ENCODE measurements at regions not wholly inside any gene's neighbourhood (a gene's known extent, or its start where the extent isn't known, plus 50 kb on each side); places are given as distances from the start of the nearest gene placed in this dataset.

DNA sequence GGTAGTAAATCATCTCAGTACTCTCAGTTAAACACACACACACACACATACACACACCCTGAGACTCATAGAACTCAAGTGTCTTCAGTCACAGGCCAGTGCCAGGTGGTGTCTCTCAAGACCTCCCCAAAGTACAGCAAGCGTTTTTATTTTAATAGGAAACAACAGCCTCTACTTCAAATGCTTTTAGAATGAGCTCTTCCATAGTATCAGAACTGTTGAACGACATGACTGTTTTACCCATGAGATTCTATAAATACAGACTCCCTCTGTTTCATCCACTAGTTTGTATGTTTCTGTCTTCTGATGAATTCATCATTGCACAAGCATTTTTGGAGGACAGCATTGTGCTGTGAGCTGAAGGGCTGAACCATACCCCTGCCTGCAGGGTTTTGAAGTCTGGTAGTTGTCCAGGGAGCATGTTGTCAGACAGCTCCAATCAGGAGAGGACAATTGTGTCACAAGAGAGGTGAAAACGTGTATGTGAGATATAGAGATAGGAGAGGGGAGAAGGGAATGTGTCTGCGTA lies 201.0 kb upstream of the BCL6 start:
- ATAC-seq = no peak
- ChIA-PET POLR2A (interaction anchor here (1.0 kb wide), 2 partner anchors 12 to 40 kb away, joined by 3 read pairs; no protein-coding TSS in a partner anchor), CTCF (interaction anchor here (0.8 to 1.7 kb wide), 2 partner anchors 9 to 198 kb away, joined by 3 to 8 read pairs; no protein-coding TSS in a partner anchor)
- no peaks in the 10 kb centered on the region for H3K36me3 Mint-ChIP-seq (ENCODE audit: low read depth)
- H3K4me3 Mint-ChIP-seq = no peak overlapping the region
- intact Hi-C loops (cut with micrococcal nuclease) = no loop called here
- H3K9me3 Mint-ChIP-seq = no peaks in the 10 kb centered on the region
- TF ChIP-seq CTCF (IDR thresholded peaks at IDR 0.05) = no peak
- H3K27me3 Mint-ChIP-seq = no peaks in the 10 kb centered on the region
- H3K27ac Mint-ChIP-seq = no peak overlapping the region
- H3K4me1 Mint-ChIP-seq (ENCODE audit: low read depth) = peaks cover 3% of the 10 kb centered on the region
- DNase-seq = no peak

- intact Hi-C loops (cut with micrococcal nuclease) = no loop called here
- CTCF ChIA-PET = no interaction called here
- no peaks in the 10 kb centered on the region for H3K27me3 Mint-ChIP-seq
- no peak overlapping the region for H3K27ac Mint-ChIP-seq
- H3K9me3 Mint-ChIP-seq = no peaks in the 10 kb centered on the region
- POLR2A ChIA-PET = interaction anchor here (0.6 to 2.7 kb wide), 3 partner anchors 13 to 605 kb away, joined by 3 to 7 read pairs (median 3); partner anchors contain the start of gene BCL6
- no peaks in the 10 kb centered on the region for H3K36me3 Mint-ChIP-seq (ENCODE audit: low read depth)
- no peak for TF ChIP-seq CTCF (IDR thresholded peaks at IDR 0.05)
- H3K4me3 Mint-ChIP-seq = no peak overlapping the region
- DNase-seq (no peak), ATAC-seq (no peak)
- H3K4me1 Mint-ChIP-seq (ENCODE audit: low read depth) = peaks cover 9% of the 10 kb centered on the region
Measured at GRCh38 chr3:187946981-187947380, 201.7 kb upstream of the BCL6 start.

- no peak for TF ChIP-seq CTCF (IDR thresholded peaks at IDR 0.05)
- CTCF ChIA-PET = interaction anchor here (1.3 kb wide), 1 partner anchor 11 kb away, joined by 3 read pairs; no protein-coding TSS in a partner anchor
- Mint-ChIP-seq H3K36me3 (ENCODE audit: low read depth) (no peaks in the 10 kb centered on the region), H3K9me3 (no peaks in the 10 kb centered on the region), H3K27me3 (no peaks in the 10 kb centered on the region), H3K27ac (no peak overlapping the region), H3K4me1 (ENCODE audit: low read depth) (peaks cover 12% of the 10 kb centered on the region), H3K4me3 (no peak overlapping the region)
- no peak for ATAC-seq
- POLR2A ChIA-PET = interaction anchor here (2.7 kb wide), 1 partner anchor 203 kb away, joined by 7 read pairs; the partner anchor contains the start of gene BCL6
- intact Hi-C loops (cut with micrococcal nuclease) = no loop called here
- DNase-seq = no peak
Measured at GRCh38 chr3:187947927-187948682, 202.8 kb upstream of the BCL6 start.

DNA sequence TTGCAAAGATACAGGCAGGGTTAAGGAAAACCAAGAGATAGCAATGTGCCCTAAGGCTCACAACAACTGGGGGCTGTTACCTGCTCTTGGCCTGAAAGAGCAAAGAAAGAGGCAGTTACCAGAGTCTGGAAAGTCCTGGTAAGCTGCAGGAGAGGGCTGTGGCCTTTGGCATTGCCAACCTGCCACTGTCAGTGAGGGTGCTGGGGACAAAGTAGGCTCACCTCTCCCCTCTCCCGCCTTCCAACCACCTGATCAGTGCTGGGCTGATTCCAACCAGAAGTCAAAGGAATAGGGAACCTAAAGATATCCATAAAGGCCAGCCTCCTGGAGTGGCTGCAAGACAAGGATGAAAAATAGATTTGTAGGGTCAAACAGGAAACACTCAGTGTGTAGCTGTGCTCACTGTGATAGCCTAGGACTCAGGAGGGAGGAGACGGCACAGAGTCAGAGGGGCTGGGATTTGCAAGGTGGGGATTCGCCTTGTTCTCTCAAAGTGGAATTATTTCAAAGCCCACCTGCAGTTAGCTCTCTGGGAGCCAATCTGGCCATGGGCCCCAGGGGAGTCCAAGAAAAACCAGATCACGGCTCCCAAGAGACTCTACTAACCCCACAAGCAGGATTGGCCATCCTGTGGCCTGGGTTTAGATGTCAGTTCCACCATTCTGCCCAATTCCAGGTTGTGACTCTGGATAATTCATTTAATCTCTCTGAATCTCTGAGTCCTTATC lies 204.0 kb upstream of the BCL6 start:
- no peaks in the 10 kb centered on the region for H3K9me3 Mint-ChIP-seq
- DNase-seq = no peak
- CTCF ChIA-PET = interaction anchor here (1.3 to 1.7 kb wide), 2 partner anchors 10 to 209 kb away, joined by 3 to 5 read pairs; no protein-coding TSS in a partner anchor
- intact Hi-C loops (cut with micrococcal nuclease) = no loop called here
- H3K4me1 Mint-ChIP-seq (ENCODE audit: low read depth) = peaks cover 12% of the 10 kb centered on the region
- no peaks in the 10 kb centered on the region for H3K27me3 Mint-ChIP-seq
- no peak for ATAC-seq
- no peak overlapping the region for H3K27ac Mint-ChIP-seq
- no peaks in the 10 kb centered on the region for H3K36me3 Mint-ChIP-seq (ENCODE audit: low read depth)
- POLR2A ChIA-PET = interaction anchor here (2.7 kb wide), 1 partner anchor 204 kb away, joined by 7 read pairs; the partner anchor contains the start of gene BCL6
- no peak overlapping the region for H3K4me3 Mint-ChIP-seq
- TF ChIP-seq CTCF (IDR thresholded peaks at IDR 0.05) = no peak

Measured in activated CD8-positive, alpha-beta T cell treated with anti-CD3 and anti-CD28 coated beads for 36 hours (primary cell).